Osteoblast (primary cell): ENCODE measurements at regions not wholly inside any gene's neighbourhood (a gene's known extent, or its start where the extent isn't known, plus 50 kb on each side); places are given as distances from the start of the nearest gene placed in this dataset.

Source experiments
- DNase-seq: peaks from one replicate; pipeline ENCODE4 v3.0.0; 2011; ENCODE audit warnings: low spot score, mixed read lengths; ENCODE audit not compliant: insufficient read length; ENCODE audit errors: missing footprints
- H2AFZ ChIP-seq: 2 replicates; pipeline ENCODE4 v1.6.0; 2011; ENCODE audit warnings: mild to moderate bottlenecking, low read length
- H3K27ac ChIP-seq: 2 replicates; pipeline ENCODE4 v1.5.1; 2011; ENCODE audit warnings: mild to moderate bottlenecking, low read depth, low read length, moderate library complexity
- H3K27me3 ChIP-seq: 2 replicates; pipeline ENCODE4 v1.6.0; 2012; ENCODE audit warnings: mild to moderate bottlenecking, control low read depth, inconsistent platforms, low read length, moderate library complexity; ENCODE audit not compliant: insufficient read depth
- H3K36me3 ChIP-seq: 2 replicates; pipeline ENCODE4 v1.5.1; 2011; ENCODE audit warnings: mild to moderate bottlenecking, low read length, control low read depth, moderate library complexity; ENCODE audit not compliant: insufficient read depth
- H3K4me1 ChIP-seq: 2 replicates; pipeline ENCODE4 v1.5.1; 2011; ENCODE audit warnings: mild to moderate bottlenecking, low read length, control low read depth, moderate library complexity; ENCODE audit not compliant: insufficient read depth
- H3K4me2 ChIP-seq: 2 replicates; pipeline ENCODE4 v1.6.0; 2011; ENCODE audit warnings: mild to moderate bottlenecking, low read length; ENCODE audit not compliant: insufficient read depth
- H3K4me3 ChIP-seq: fragments of 200-600 bp; sonication (generic); 3 replicates; pipeline ENCODE4 v1.5.1; 2012; ENCODE audit warnings: mild to moderate bottlenecking, low read length, inconsistent platforms; ENCODE audit not compliant: insufficient read depth
- H3K79me2 ChIP-seq: 2 replicates; pipeline ENCODE4 v1.6.0; 2012; ENCODE audit warnings: mild to moderate bottlenecking, low read length, control low read depth, inconsistent platforms; ENCODE audit not compliant: insufficient read depth
- H3K9me3 ChIP-seq: 2 replicates; pipeline ENCODE4 v1.5.1; 2011; ENCODE audit warnings: low read depth, low read length, control low read depth
- H4K20me1 ChIP-seq: 2 replicates; pipeline ENCODE4 v1.6.0; 2012; ENCODE audit warnings: mild to moderate bottlenecking, low read length, control low read depth; ENCODE audit not compliant: insufficient read depth
- CTCF ChIP-seq: IDR thresholded peaks from 2 replicates; pipeline ENCODE4 v1.5.1; 2011; ENCODE audit warnings: mild to moderate bottlenecking, low read depth, low read length, moderate library complexity; ENCODE audit errors: extremely low read depth

- DNase-seq = no peak
- no peaks in the 10 kb centered on the region for H3K36me3 ChIP-seq
- no peak overlapping the region for H3K4me2 ChIP-seq
- no peaks in the 10 kb centered on the region for H4K20me1 ChIP-seq
- H3K9me3 ChIP-seq = no peaks in the 10 kb centered on the region
- no peaks in the 10 kb centered on the region for H3K4me1 ChIP-seq
- H3K4me3 ChIP-seq = no peak overlapping the region
- no peaks in the 10 kb centered on the region for H3K27me3 ChIP-seq
- no peak overlapping the region for H3K27ac ChIP-seq
- no peaks in the 10 kb centered on the region for H3K79me2 ChIP-seq
- TF ChIP-seq CTCF = no peak
- no peak overlapping the region for H2AFZ ChIP-seq
Observed at GRCh38 chr10:130378556-130379400, 242.6 kb downstream of the GLRX3 start.

GRCh38 chr10:130380056-130380455 lies 243.9 kb downstream of the GLRX3 start:
- Histone ChIP-seq H3K27ac (no peak overlapping the region), H3K36me3 (no peaks in the 10 kb centered on the region), H3K4me2 (no peak overlapping the region), H3K4me1 (no peaks in the 10 kb centered on the region), H4K20me1 (no peaks in the 10 kb centered on the region), H3K79me2 (no peaks in the 10 kb centered on the region), H3K4me3 (no peak overlapping the region), H3K9me3 (no peaks in the 10 kb centered on the region), H2AFZ (no peak overlapping the region), H3K27me3 (no peaks in the 10 kb centered on the region)
- no peak for DNase-seq
- TF ChIP-seq CTCF = no peak

GRCh38 chr10:130382031-130382430 lies 245.8 kb downstream of the GLRX3 start:
- Histone ChIP-seq H3K79me2 (no peaks in the 10 kb centered on the region), H3K27ac (no peak overlapping the region), H3K4me1 (no peaks in the 10 kb centered on the region), H2AFZ (no peak overlapping the region), H3K36me3 (no peaks in the 10 kb centered on the region), H3K4me3 (no peak overlapping the region), H3K27me3 (no peaks in the 10 kb centered on the region), H4K20me1 (no peaks in the 10 kb centered on the region), H3K4me2 (no peak overlapping the region), H3K9me3 (no peaks in the 10 kb centered on the region)
- TF ChIP-seq CTCF = no peak
- DNase-seq = no peak

- DNase-seq = no peak
- Histone ChIP-seq H3K27ac (no peak overlapping the region), H3K36me3 (no peaks in the 10 kb centered on the region), H3K4me1 (no peaks in the 10 kb centered on the region), H2AFZ (no peak overlapping the region), H3K79me2 (no peaks in the 10 kb centered on the region), H4K20me1 (no peaks in the 10 kb centered on the region), H3K4me3 (no peak overlapping the region), H3K9me3 (peaks cover 2% of the 10 kb centered on the region), H3K4me2 (no peak overlapping the region), H3K27me3 (no peaks in the 10 kb centered on the region)
- no peak for TF ChIP-seq CTCF
Observed at GRCh38 chr10:130387936-130388580, 251.9 kb downstream of the GLRX3 start.
